GM21529 (cell line): ENCODE measurements at regions not wholly inside any gene's neighbourhood (a gene's known extent, or its start where the extent isn't known, plus 50 kb on each side); places are given as distances from the start of the nearest gene placed in this dataset.
"Not testable (repeated sequence)": the region's sequence is repeated elsewhere in the genome, so short reads cannot be mapped to it uniquely, and the experiment has no call there.

Experiments used
- ATAC-seq: cut with Tn5 transposase; IDR thresholded peaks from one replicate; pipeline ENCODE4 v1.9.1; 2021; ENCODE audit not compliant: unreplicated experiment

DNA sequence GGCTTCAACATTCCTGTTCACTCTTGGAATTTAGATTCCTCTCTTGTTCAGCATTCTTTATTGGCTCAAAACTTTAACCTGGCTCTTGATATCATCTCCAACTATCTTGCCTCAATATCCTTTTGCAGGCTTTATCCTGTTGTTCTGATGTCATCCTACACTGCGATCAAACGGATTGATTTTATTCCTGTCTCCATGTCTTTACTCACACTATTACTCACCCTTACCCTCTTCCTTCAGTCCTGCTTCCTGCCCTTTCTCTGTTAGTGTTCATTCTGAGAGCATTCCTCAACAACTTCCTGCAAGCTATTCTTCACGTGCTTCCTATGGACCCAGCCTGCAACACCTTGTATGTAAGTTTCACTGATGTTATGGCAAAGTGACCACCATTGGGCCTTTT is 264.7 kb downstream of the RNF152 start:
- ATAC-seq, result no peak

DNA sequence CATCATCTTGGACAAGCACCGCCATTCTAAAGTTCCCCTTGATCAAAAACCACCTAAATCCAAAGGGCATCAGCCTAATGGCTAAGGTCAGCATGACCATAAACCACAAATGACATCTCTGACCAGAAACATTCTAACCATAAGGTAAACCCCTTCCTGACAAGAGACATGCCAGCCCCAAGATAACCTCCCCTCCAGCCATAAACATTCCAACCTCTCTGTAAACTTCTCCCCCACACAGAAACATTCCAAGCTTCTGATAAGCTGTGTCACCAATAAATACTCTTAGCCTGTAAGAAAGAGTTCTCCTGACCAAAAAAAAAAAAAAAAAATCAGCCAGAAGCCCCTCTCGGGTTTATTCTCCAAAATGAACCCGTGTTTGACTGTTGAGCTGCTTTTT is 268.2 kb downstream of the RNF152 start:
- not testable (repeated sequence) for ATAC-seq

DNA sequence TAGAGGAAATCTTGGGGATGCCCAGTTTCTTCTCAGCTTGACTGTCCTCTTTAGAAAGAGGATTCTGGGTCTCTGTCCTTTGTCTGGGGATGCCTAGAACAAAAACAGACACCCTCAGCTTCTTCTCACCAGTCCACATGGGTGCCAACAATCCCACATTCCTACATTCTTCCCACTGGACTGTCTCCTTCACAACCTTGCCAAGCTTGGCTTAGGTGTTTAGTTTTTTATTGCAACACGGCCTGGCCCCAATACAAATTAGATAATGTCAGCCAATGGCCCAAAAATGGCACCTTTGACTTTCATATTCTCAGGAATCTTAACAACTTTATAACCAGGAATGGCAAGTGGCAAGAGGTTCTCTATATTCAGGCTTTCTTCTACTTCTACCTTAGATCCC is 273.0 kb downstream of the RNF152 start:
- no peak for ATAC-seq

DNA sequence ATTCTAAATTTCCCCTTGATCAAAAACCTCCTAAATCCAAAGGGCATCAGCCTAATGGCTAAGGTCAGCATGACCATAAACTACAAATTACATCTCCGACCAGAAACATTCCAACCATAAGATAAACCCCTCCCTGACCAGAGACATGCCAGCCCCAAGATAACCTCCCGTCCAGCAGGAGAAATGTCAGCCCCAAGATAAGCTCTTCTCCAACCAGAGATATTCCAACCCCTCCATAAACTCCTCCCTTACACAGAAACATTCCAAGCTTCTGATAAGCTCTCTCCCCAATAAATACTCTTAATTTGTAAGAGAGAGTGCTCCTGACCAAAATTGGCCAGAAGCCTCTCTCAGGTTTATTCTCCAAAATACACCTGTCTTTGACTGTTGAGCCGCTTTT is 274.0 kb downstream of the RNF152 start:
- no peak for ATAC-seq

DNA sequence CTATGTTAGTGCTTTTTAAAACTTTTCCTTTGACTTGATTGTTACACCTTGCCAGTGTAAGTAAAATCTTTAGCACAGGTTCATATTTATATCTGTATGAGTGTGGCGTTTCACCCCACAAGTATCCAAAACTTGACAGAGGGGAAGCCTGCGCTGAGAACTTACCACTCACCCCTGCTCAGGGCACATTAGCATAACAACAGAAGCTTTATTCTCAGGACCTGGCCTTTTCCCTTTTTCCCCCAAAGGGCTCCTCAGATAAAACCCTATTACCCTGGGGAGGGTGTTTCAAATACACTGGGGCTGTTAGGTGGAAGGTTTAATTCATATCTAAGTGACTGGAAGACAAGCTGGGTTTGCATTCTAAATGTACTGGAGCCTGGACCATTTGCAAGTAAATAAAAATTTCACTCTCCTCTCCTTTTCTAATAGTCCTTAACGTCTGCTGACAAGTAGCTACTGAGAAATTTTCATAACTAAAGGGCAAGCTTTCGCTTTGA is 276.6 kb downstream of the RNF152 start:
- ATAC-seq, result no peak

DNA sequence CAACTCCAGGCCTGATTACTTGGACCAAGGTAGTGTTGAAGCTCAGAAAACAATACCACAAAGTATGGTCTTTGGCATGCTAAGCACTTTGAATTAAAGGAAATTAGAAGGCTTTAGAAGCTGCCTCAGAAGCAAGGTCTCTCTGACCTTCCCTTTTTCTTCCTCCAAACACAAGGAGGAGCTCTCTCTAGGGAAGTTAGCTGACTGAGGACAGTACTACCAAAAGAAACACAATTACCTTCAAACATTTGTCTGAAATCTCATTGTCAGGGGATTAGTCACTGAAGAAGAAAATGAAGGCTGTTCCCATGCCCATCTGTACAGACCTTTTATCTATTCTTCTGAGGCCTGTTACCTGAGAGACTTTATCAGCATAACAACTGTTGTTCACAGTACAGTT is 279.3 kb downstream of the CDH20 start:
- ATAC-seq, result no peak

DNA sequence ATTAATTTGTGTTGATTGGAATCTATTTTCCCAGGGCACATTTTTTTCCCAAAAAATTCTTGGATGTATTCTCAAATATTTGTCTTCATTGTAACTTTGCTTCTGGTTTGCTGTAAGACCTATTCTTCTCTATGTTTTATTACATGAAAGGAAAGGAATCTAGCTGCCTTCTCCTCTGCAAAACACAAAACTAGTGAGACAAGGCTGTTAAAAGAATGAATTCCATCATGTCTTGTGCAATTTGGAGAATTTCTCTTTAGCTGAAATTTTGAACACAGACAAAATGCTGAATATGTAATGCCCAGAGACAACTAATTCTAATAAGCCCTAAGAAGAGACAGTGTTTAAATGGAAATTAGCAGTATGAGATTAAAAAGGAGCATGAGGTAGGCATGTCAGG is 275.9 kb downstream of the CDH20 start:
- ATAC-seq, result no peak

DNA sequence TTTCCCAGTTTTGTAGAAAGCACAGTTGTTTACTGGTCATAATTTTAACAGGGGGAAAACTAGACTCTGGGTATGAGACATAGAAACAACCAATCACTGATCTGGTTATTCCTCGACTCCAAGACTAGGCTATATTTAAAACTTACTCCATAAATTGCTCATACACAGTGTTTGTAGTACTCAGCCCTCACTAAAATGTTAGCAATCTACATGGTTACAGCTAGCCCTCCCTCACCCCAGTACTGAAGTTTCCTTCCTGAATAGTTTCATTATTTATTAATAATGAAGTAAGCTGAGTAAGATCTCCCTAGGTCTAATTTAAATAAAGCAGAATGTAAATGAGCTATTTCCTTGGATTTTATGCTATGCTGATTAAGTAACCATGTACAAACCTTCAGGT is 275.1 kb downstream of the CDH20 start:
- ATAC-seq, result no peak

DNA sequence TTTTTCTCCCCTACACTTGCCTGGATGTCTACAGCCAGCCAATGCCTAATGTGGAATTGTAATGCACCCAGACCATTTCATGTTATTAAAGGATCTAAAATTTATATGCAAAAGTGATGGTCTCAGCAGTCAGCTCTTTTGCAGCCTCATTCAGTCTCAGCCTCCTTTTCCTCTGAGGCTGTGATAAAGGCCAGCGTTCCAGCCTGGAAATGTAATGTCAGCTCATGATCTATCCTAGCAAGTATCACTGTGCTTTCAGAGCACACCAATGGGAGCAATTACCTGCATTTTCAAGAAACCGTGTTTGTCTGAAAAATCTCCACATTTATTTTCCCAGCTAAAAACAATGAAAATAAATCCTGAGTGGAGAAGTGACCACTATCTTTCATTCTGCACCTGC is 274.6 kb downstream of the CDH20 start:
- no peak for ATAC-seq

DNA sequence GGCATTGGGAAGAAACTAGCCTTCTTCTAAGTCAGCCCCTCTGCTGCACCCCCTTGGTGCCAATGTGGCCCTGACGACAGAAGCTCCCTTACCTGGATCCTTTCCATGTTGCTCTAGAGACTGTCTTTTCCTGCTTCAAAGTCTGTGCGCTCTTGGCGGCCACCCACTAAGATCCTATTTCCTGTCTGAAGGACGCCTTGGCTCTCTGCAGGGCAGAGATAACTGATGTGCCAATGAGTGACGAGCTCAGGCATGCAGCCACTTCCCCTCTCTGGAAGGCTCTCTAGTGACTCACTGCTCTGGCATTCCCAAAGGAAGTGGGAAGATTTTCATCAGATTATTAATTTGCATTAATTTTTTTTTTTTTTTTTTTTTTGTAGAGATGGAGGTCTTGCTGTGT is 273.5 kb downstream of the CDH20 start:
- no peak for ATAC-seq

DNA sequence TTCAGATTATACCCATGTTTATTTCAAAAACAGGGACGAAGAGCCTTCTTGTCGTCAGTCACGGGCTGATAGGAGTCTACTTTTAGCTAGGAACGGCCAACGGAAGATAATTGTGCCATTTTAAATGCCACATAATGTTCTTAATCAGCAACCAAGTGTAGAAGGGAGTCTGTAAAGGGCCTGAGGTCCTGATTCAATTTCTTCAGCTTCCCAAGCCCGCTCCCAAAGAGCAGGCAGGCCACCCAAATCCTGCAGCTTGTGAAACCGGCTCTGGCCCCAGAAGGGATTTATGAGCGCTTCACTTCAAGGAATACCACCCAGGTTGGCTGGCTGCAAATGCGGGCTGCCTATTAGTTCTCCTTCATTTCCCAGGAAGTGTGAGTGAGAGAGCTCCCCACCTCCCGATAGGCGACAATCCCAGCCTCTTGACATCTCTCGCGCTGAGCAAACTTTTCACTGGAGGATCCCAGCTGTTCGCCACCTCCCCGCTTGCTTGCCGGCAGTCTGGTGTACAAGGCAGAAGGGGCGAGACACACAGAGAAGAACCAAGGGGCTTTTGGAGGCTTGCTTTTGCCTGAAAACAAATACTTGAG is 272.9 kb downstream of the CDH20 start:
- no peak for ATAC-seq

DNA sequence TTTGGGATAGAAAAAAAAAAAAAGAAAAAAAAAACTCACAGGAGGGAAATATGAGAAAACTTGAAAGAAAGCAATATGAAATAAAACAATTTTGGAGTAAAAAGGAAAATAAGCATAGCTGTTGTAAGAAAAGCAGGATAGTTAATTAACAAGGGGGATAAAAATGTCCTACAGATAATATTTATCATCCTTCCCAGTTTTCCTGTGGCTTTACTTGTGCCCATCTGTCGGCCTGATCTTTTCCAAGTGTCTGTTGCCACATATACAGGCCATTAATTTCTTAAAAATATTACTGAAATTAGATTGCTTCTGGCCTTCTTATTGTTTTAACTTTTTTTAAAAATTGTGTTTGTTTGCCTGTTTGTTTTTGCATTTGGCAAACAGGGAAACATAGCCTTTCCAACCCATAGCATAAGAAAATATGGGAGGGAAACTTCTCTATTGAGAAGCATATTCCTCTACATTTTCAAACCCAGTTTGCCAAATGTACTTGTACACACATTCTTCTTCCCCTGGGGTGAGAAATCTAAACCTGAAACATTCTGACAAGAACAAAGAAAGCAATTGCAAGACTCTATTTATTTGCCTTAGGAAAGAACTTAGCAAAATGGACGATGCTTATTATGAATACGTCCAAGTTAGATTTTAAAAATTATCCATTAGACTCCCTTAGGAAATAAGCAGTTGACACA is 272.3 kb downstream of the CDH20 start:
- no peak for ATAC-seq
